ENCODE measurements at regions not wholly inside any gene's neighbourhood (a gene's known extent, or its start where the extent isn't known, plus 50 kb on each side); places are given as distances from the start of the nearest gene placed in this dataset.

- TF ChIP-seq ZNF462 (CRISPR knock-in tag; IDR thresholded peaks at IDR 0.05) (no peak), JUNB (IDR thresholded peaks at IDR 0.05; ENCODE audit: unreplicated experiment) (no peak), CTCF (conservative IDR thresholded peaks at IDR 0.05; ENCODE audit: low read depth in 2 of 2) (no peak), ZNF331 (CRISPR knock-in tag; IDR thresholded peaks at IDR 0.05; ENCODE audit: low read depth) (no peak), EZH2 (IDR thresholded peaks at IDR 0.05; ENCODE audit: low read depth, unreplicated experiment) (no peak)
These were observed 113.4 kb upstream of the PDE1A start (continued) for GRCh38 chr2:182540252-182540651.

- Mint-ChIP-seq H3K27me3 (ENCODE audit: insufficient read depth, low read depth, poor library complexity) (peaks cover 3% of the 10 kb centered on the region), H3K4me3 (no peak overlapping the region), H3K9me3 (no peaks in the 10 kb centered on the region), H3K27ac (no peak overlapping the region), H3K4me1 (no peaks in the 10 kb centered on the region), H3K36me3 (ENCODE audit: low read depth) (no peaks in the 10 kb centered on the region)
- no peaks in the 10 kb centered on the region for H4K20me1 ChIP-seq (replicated peaks; ENCODE audit: insufficient read depth)
- H3K27ac ChIP-seq (ENCODE audit: low read depth) = no peak overlapping the region
- no peaks in the 10 kb centered on the region for H3K9me2 ChIP-seq (ENCODE audit: insufficient read depth)
- DNase-seq (ENCODE audit: low spot score) (no peak), ATAC-seq (no peak)
- no peaks in the 10 kb centered on the region for H3K4me1 ChIP-seq (ENCODE audit: insufficient read depth)
- H3K36me3 ChIP-seq (ENCODE audit: insufficient read depth) = no peaks in the 10 kb centered on the region
- H3K4me3 ChIP-seq = no peak overlapping the region
- no peaks in the 10 kb centered on the region for H3K27me3 ChIP-seq (ENCODE audit: insufficient read depth)
- H2AFZ ChIP-seq = no peak overlapping the region
- no peaks in the 10 kb centered on the region for H3K79me2 ChIP-seq (replicated peaks; ENCODE audit: insufficient read depth)
- no peak overlapping the region for H3K4me2 ChIP-seq
- H3F3A ChIP-seq (replicated peaks; ENCODE audit: low read depth) = no peaks in the 10 kb centered on the region
- TF ChIP-seq ETS1 (IDR thresholded peaks at IDR 0.05) (no peak), NANOG (IDR thresholded peaks at IDR 0.05; ENCODE audit: borderline replicate concordance) (no peak), EZH2 (IDR thresholded peaks at IDR 0.05; ENCODE audit: low read depth, unreplicated experiment) (no peak), CTCF (conservative IDR thresholded peaks at IDR 0.05; ENCODE audit: low read depth in 2 of 2) (no peak), EZH2phosphoT487 (IDR thresholded peaks at IDR 0.05; ENCODE audit: unreplicated experiment) (no peak)
These were observed 114.4 kb upstream of the PDE1A start for GRCh38 chr2:182541268-182541667.
